MM.1S (cell line): ENCODE measurements at regions not wholly inside any gene's neighbourhood (a gene's known extent, or its start where the extent isn't known, plus 50 kb on each side); places are given as distances from the start of the nearest gene placed in this dataset.

Experiments
- DNase-seq: peaks from one replicate; pipeline ENCODE4 v3.0.0-alpha.2; 2015
- H2AFZ ChIP-seq: fragments of 300-600 bp; sonication (generic); 2 replicates; pipeline ENCODE4 v1.6.0; 2016; ENCODE audit warnings: antibody characterized with exemption, low read length
- H3F3A ChIP-seq: fragments of 300-600 bp; sonication (generic); 2 replicates; pipeline ENCODE4 v1.6.1; 2016; ENCODE audit warnings: mild to moderate bottlenecking, antibody characterized with exemption, low read length, moderate library complexity, mixed read lengths; ENCODE audit not compliant: insufficient read depth
- H3K27ac ChIP-seq: fragments of 300-600 bp; sonication (generic); 2 replicates; pipeline ENCODE4 v1.5.1; 2016; ENCODE audit warnings: mild to moderate bottlenecking, low read length
- H3K27me3 ChIP-seq: fragments of 300-600 bp; sonication (generic); replicated peaks from 2 replicates; pipeline ENCODE4 v1.6.0; 2016; ENCODE audit warnings: low read length; ENCODE audit not compliant: insufficient read depth
- H3K36me3 ChIP-seq: fragments of 300-600 bp; sonication (generic); replicated peaks from 2 replicates; pipeline ENCODE4 v1.6.1; 2016; ENCODE audit warnings: mild to moderate bottlenecking, low read length, mixed read lengths; ENCODE audit not compliant: insufficient read depth
- H3K4me1 ChIP-seq: fragments of 300-600 bp; sonication (generic); 2 replicates; pipeline ENCODE4 v1.6.1; 2016; ENCODE audit warnings: low read length, mixed read lengths
- H3K4me2 ChIP-seq: fragments of 300-600 bp; sonication (generic); 2 replicates; pipeline ENCODE4 v1.6.0; 2016; ENCODE audit warnings: low read depth, low read length
- H3K4me3 ChIP-seq: fragments of 300-600 bp; sonication (generic); 2 replicates; pipeline ENCODE4 v1.5.1; 2016; ENCODE audit warnings: low read length, mixed read lengths
- H3K79me2 ChIP-seq: fragments of 300-600 bp; sonication (generic); 2 replicates; pipeline ENCODE4 v1.6.1; 2016; ENCODE audit warnings: mixed run types, low read length, mixed read lengths
- H3K9ac ChIP-seq: fragments of 300-600 bp; sonication (generic); 2 replicates; pipeline ENCODE4 v1.6.1; 2016; ENCODE audit warnings: low read length, mixed read lengths
- H3K9me2 ChIP-seq: fragments of 300-600 bp; sonication (generic); replicated peaks from 2 replicates; pipeline ENCODE4 v1.6.1; 2016; ENCODE audit warnings: mild to moderate bottlenecking, low read length, mixed read lengths; ENCODE audit not compliant: insufficient read depth
- H3K9me3 ChIP-seq: fragments of 300-600 bp; sonication (generic); replicated peaks from 2 replicates; pipeline ENCODE4 v1.6.1; 2016; ENCODE audit warnings: mild to moderate bottlenecking, low read length, mixed read lengths; ENCODE audit not compliant: insufficient read depth
- H4K20me1 ChIP-seq: fragments of 300-600 bp; sonication (generic); 2 replicates; pipeline ENCODE4 v1.6.1; 2016; ENCODE audit warnings: mild to moderate bottlenecking, low read length, moderate library complexity, mixed read lengths; ENCODE audit not compliant: insufficient read depth
- CTCF ChIP-seq: fragments of 300-600 bp; sonication (generic); IDR thresholded peaks from 2 replicates; pipeline ENCODE4 v1.5.1; 2016; ENCODE audit warnings: antibody characterized with exemption, low read length, mixed read lengths
- EZH2 ChIP-seq: fragments of 300-600 bp; sonication (generic); optimal IDR thresholded peaks from 2 replicates; pipeline ENCODE3; 2017; ENCODE audit warnings: low read depth, mild to moderate bottlenecking, antibody characterized with exemption, low read length, mixed read lengths
- EZH2phosphoT487 ChIP-seq: fragments of 300-600 bp; sonication (generic); IDR thresholded peaks from 2 replicates; pipeline ENCODE4 v1.6.1; 2018; ENCODE audit warnings: antibody characterized with exemption, low read length

- H3K27me3 ChIP-seq = no peaks in the 10 kb centered on the region
- H3K9me3 ChIP-seq = no peaks in the 10 kb centered on the region
- H3K4me2 ChIP-seq = peak overlapping the region; percentile 68
- H3K9me2 ChIP-seq = no peaks in the 10 kb centered on the region
- H3K9ac ChIP-seq = peak overlapping the region; percentile 6; the same call in 1 of the 2 replicates
- H4K20me1 ChIP-seq = no peaks in the 10 kb centered on the region
- DNase-seq = peak; percentile 88
- peaks cover 17% of the 10 kb centered on the region for H3F3A ChIP-seq
- TF ChIP-seq EZH2 = no peak
- peak; percentile 84 for TF ChIP-seq CTCF
- peak overlapping the region; percentile 51; the same call in 1 of the 2 replicates for H2AFZ ChIP-seq
- peak overlapping the region; percentile 24 for H3K4me3 ChIP-seq
- no peaks in the 10 kb centered on the region for H3K36me3 ChIP-seq
- H3K27ac ChIP-seq = peak overlapping the region; percentile 18; the same call in 1 of the 2 replicates
- no peaks in the 10 kb centered on the region for H3K79me2 ChIP-seq
- peaks cover 25% of the 10 kb centered on the region for H3K4me1 ChIP-seq
Observed at GRCh38 chr5:87069974-87070608, 197.6 kb upstream of the RASA1 start.

DNA sequence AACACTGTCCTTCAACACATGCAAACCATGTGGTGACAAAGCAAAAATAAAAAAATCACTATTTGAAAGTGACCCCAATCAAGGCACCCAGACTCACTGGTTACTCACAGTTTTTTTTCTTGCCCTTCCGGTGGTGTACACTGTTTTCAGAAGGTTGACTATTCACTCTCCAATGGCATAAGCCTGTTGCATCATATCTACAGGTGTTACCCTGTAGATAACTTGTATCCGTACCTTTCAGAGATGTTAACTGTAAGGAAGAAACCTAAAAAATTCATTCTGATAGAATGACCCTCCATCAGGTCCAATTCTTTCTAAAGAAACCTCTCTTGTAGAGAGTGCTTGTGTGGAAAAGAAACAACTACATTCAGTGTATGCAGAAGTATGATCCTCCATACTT lies 193.6 kb upstream of the RASA1 start:
- Histone ChIP-seq H4K20me1 (no peaks in the 10 kb centered on the region), H3K9me3 (no peaks in the 10 kb centered on the region), H3K36me3 (no peaks in the 10 kb centered on the region), H3K9ac (no peak overlapping the region), H3K27ac (peak overlapping the region; percentile 84; the same call in 1 of the 2 replicates), H3K9me2 (no peaks in the 10 kb centered on the region), H3K4me2 (peak overlapping the region; percentile 41; the same call in 1 of the 2 replicates), H3K27me3 (no peaks in the 10 kb centered on the region), H2AFZ (no peak overlapping the region), H3K79me2 (no peaks in the 10 kb centered on the region), H3K4me3 (no peak overlapping the region), H3F3A (peaks cover 25% of the 10 kb centered on the region), H3K4me1 (peaks cover 45% of the 10 kb centered on the region)
- TF ChIP-seq EZH2 = no peak
- TF ChIP-seq CTCF = no peak
- TF ChIP-seq EZH2phosphoT487 = no peak
- DNase-seq = no peak

DNA sequence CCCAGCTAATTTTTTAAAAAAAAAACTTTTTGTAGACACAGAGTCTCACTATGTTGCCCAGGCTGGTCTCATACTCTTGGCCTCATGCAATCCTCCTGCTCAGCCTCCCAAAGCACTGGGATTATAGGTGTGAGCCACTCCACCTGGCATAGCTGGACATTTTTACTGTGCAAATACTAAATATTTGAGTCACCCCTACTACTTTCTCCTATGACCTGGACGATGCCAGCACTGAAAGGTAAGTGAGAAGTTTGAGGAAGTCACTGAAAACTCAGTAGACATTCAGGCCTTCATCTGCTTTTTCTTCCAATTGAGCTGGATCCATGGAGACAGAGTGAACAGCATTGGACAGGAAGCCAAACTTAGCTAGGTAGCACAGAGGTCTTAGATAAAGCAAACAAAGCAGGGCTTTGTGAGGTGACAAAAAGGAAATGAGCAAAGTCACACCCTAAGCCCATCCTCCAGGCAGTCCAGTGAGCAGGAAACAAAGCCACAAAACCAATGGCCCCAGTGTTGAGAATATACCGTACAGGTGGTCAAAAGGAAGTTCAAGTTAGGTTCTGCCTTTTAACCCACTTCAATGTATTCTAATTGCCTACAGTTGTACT lies 192.6 kb upstream of the RASA1 start:
- TF ChIP-seq EZH2 = no peak
- TF ChIP-seq CTCF = no peak
- TF ChIP-seq EZH2phosphoT487 = no peak
- Histone ChIP-seq H3F3A (peaks cover 25% of the 10 kb centered on the region), H3K27me3 (no peaks in the 10 kb centered on the region), H3K36me3 (no peaks in the 10 kb centered on the region), H3K27ac (peak overlapping the region; percentile 84), H2AFZ (peak overlapping the region; percentile 22; the same call in 1 of the 2 replicates), H4K20me1 (no peaks in the 10 kb centered on the region), H3K9me2 (no peaks in the 10 kb centered on the region), H3K79me2 (no peaks in the 10 kb centered on the region), H3K9me3 (no peaks in the 10 kb centered on the region), H3K4me3 (no peak overlapping the region), H3K4me1 (peaks cover 46% of the 10 kb centered on the region), H3K4me2 (peak overlapping the region; percentile 41), H3K9ac (peak overlapping the region; percentile 28; the same call in 1 of the 2 replicates)
- peak; percentile 93 for DNase-seq
